GM12864 (cell line): ENCODE measurements at regions not wholly inside any gene's neighbourhood (a gene's known extent, or its start where the extent isn't known, plus 50 kb on each side); places are given as distances from the start of the nearest gene placed in this dataset.
"Not testable (repeated sequence)": the region's sequence is repeated elsewhere in the genome, so short reads cannot be mapped to it uniquely, and the experiment has no call there.

Experiments used
- DNase-seq: peaks from one replicate; pipeline ENCODE4 v3.0.0-alpha.2; 2011; ENCODE audit warnings: low read depth
- H3K4me3 ChIP-seq: 2 replicates; pipeline ENCODE4 v1.5.1; 2011; ENCODE audit warnings: mild to moderate bottlenecking, low read depth, low read length, control low read depth
- TF ChIP-seq, protein P1 (sequence below): IDR thresholded peaks from 2 replicates; pipeline ENCODE4 v1.5.1; 2011; ENCODE audit warnings: low read depth, mild to moderate bottlenecking, moderate library complexity, low read length, control low read depth, inconsistent platforms; ENCODE audit errors: missing control alignments

- H3K4me3 ChIP-seq = no peak overlapping the region
- DNase-seq = no peak
- TF ChIP-seq, protein P1, sequence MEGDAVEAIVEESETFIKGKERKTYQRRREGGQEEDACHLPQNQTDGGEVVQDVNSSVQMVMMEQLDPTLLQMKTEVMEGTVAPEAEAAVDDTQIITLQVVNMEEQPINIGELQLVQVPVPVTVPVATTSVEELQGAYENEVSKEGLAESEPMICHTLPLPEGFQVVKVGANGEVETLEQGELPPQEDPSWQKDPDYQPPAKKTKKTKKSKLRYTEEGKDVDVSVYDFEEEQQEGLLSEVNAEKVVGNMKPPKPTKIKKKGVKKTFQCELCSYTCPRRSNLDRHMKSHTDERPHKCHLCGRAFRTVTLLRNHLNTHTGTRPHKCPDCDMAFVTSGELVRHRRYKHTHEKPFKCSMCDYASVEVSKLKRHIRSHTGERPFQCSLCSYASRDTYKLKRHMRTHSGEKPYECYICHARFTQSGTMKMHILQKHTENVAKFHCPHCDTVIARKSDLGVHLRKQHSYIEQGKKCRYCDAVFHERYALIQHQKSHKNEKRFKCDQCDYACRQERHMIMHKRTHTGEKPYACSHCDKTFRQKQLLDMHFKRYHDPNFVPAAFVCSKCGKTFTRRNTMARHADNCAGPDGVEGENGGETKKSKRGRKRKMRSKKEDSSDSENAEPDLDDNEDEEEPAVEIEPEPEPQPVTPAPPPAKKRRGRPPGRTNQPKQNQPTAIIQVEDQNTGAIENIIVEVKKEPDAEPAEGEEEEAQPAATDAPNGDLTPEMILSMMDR = no peak
These were observed 1489.2 kb upstream of the TENM4 start for GRCh38 chr11:80930038-80930437.

GRCh38 chr11:80929031-80929805 lies 1488.4 kb upstream of the TENM4 start:
- DNase-seq = no peak
- TF ChIP-seq, protein P1 = no peak
- no peak overlapping the region for H3K4me3 ChIP-seq

DNA sequence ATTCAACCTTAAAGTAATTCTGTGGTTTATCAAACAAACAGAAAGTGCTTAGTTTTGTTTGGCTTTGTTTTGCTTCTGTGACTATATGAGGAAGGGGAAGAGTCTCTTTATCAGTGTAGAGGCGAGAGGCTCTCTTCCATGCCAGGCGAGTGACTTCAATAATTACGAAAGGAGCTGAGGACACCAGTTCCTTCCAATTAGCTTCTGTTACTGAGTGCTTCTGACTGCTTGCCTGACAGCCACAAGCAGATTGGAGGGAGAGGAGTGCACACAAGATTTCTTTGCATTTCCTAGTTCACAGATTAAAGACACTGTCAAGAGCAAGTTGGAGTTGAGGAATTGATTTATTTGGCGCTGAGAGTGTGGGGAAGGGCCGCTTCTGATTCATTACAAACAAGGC lies 1484.5 kb upstream of the TENM4 start:
- TF ChIP-seq, protein P1 = no peak
- H3K4me3 ChIP-seq = no peak overlapping the region
- DNase-seq = no peak

- DNase-seq, H3K4me3 ChIP-seq: not testable (repeated sequence)
These were observed 1480.5 kb upstream of the TENM4 start for GRCh38 chr11:80921310-80921709.

GRCh38 chr11:80916173-80916798 lies 1475.5 kb upstream of the TENM4 start:
- TF ChIP-seq, protein P1 = no peak
- no peak for DNase-seq
- no peak overlapping the region for H3K4me3 ChIP-seq

DNA sequence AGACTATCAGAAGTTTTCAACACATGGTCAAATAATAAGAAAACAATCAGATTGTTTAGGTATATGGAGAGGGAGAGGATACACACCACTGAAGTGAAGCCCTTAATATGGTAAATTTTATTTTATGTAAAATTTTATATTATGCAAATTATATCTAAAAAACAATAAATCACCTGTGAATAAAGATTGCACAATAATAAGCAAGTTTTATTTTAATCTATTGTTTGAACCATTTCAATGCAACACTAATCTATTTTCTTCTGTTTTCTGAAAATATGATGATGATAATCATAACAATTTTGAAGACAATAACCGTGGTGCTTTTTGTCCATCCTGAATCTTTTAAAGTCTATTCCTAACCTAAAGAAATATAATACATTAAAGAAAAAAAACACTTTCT lies 1473.5 kb upstream of the TENM4 start:
- TF ChIP-seq, protein P1 = no peak
- no peak for DNase-seq
- no peak overlapping the region for H3K4me3 ChIP-seq

GRCh38 chr11:80911666-80912065 lies 1470.8 kb upstream of the TENM4 start:
- TF ChIP-seq, protein P1 = no peak
- H3K4me3 ChIP-seq = no peak overlapping the region
- no peak for DNase-seq
